NOMO-1 treated with DMSO at 0.1 percent for 48 hours (cell line): ENCODE measurements at regions not wholly inside any gene's neighbourhood (a gene's known extent, or its start where the extent isn't known, plus 50 kb on each side); places are given as distances from the start of the nearest gene placed in this dataset.
"Not testable (repeated sequence)": the region's sequence is repeated elsewhere in the genome, so short reads cannot be mapped to it uniquely, and the experiment has no call there.

Experiments used
- DNase-seq: peaks from one replicate; lab custom pipeline; 2025; ENCODE audit not compliant: unreplicated experiment; lab: John Stamatoyannopoulos, UW

DNA sequence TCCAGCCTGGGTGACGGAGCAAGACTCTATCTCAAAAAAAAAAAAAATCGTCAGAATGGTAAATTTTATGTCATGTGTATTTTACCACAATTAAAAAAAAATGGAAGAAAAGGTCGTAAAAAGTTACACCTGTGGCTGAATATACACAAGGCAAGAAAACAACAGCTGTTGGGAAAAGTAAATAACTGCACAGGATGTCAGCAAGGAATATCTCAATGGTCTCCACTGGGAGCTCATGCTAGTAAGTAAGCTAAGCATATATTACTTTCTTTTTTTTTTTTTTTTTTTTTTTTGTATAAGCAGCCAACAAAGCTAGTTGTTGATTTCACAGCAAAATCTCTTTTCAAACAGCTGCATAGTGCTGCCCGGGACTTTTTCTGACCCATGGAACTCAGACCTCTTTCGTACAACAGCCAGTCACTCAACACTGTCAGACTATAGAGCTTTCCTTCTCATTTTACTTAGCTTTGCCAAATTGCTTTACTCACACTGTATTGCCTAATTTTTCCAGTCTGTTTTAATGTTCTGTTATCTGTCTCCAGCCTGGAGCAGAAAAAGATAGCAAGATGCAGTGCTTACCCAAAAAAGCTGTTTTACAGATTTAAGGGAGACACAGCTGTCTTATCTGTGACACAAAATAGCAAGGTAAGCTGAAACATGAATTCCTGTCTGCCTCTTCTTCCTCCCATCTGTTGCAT lies 175.9 kb downstream of the ENC1 start:
- DNase-seq: no peak

DNA sequence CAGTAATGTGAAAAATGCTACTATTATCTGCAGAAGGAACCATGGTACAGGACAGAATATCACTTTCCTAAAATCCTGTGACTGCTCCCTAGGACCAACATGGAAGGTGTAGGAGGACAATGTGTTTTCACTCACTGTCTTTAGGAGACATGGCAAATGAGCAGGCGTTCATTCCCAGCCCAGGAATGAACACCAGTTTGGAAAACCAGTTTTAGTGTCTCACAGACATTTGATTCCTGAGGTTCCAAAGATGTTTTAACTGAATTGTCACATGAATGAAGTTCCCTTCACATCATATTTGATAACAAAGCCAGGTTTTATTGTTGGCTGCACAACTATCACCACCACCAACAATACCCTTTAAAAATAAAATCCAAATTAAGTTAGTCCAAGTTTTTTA lies 178.2 kb downstream of the ENC1 start:
- DNase-seq: no peak

- no peak for DNase-seq
Observed at GRCh38 chr5:74461251-74461650, 179.3 kb downstream of the ENC1 start.

DNA sequence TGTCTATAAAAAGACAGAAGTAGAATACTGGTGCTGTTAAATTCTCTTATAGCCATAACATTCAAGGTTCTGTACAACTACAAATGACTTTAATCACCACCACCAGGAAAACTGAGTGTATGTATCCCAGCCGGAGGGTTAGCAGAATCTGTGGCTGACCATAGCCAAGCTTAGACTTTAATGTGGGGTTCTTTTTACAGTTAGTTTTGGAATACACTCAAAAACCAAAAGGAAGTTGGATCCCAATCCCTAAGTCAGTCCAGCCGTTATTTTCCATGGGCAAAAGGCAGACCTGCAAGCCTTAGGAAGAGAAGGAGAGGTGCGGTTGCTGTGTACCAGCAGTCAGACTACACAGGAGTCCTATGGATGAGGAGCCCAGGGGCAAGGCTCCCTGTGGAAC lies 179.8 kb downstream of the ENC1 start:
- DNase-seq: no peak

- DNase-seq: no peak
Observed at GRCh38 chr5:74459984-74460383, 180.5 kb downstream of the ENC1 start.

GRCh38 chr5:74457876-74458275 lies 182.7 kb downstream of the ENC1 start:
- no peak for DNase-seq

DNA sequence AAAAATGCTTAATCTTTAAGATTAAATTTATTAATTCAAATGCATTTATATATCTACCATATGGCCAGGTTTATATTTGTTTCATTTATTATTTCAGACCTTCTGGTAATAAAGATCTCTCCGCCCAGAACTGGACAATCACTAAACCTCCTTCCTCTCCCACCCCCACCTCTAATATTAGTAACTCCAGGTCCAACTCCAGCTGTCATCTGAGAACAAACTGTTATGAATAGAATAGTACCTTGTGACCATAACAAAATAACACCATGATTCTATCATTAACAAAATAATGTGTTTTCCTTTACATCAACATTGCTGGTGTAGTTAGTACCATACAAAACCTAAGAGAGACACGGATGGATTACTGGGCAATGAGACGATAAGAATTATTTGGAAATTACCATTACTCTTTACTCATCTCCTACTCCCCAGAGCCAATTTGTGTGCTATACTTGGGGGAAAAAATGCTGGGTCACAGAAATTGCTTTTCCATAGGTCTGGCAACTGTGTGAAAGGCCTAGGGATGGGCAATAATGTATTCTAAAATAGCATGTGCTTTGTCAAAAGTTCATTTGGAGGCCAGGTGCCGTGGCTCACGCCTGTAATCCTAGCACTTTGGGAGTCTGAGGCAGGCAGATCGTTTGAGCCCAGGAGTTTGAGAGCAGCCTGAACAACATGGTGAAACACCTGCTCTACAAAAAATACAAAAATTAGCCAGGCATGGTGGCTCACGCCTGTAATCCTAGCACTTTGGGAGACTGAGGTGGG lies 186.1 kb downstream of the ENC1 start:
- DNase-seq: no peak

- DNase-seq: peak; percentile 72
Observed at GRCh38 chr5:74452856-74453255, 187.7 kb downstream of the ENC1 start.

GRCh38 chr5:74450095-74450494 lies 190.4 kb downstream of the ENC1 start:
- DNase-seq: no peak

GRCh38 chr5:74446725-74447241 lies 193.7 kb downstream of the ENC1 start:
- no peak for DNase-seq

DNA sequence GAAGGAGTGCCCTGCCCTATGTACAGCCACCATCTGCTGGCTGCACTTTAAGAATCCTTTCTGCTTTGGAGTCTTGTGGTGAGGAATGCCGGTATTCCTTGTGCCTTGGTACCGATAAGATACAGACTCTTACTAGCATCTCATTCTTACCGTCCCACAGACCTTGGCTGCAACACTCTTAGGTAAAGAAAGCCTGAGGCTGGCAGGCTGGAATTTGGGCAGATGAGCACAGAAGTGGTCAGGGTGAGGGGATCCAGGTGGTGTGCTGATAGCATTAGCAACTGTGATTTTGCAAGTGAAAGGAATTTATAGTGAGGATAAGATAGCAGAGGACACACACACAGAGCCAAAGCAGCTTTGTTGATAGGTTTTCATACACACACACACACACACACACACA lies 198.1 kb downstream of the ENC1 start:
- no peak for DNase-seq

GRCh38 chr5:74441616-74442015 lies 198.9 kb downstream of the ENC1 start:
- no peak for DNase-seq

GRCh38 chr5:74440341-74440740 lies 200.2 kb downstream of the ENC1 start:
- DNase-seq: no peak

GRCh38 chr5:74437870-74438269 lies 202.7 kb downstream of the ENC1 start:
- DNase-seq: not testable (repeated sequence)

- peak; percentile 83 for DNase-seq
Observed at GRCh38 chr5:74433896-74434829, 206.4 kb downstream of the ENC1 start.

- peak; percentile 92 for DNase-seq
Observed at GRCh38 chr5:74433255-74433895, 207.2 kb downstream of the ENC1 start.

DNA sequence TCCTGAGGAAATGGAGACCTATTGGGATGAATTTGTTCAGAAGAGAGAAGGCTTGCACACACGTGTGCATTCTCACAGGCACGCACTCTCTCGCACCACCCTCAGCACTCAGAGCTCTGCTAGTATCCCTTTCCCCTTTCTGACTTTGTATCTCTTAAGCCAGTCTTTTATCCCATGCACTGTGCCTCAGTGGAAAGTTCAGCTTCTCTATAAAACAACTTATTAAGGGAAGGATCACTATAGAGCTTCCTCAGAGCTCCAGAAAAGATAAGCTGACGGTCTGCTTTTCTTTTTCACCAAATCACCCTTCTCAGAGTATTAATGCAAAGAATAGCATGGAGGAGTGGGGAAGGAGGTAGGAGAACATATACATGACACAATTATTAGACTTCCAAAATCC lies 207.8 kb downstream of the ENC1 start:
- DNase-seq: no peak

GRCh38 chr5:74432216-74432615 lies 208.3 kb downstream of the ENC1 start:
- peak; percentile 16 for DNase-seq

DNA sequence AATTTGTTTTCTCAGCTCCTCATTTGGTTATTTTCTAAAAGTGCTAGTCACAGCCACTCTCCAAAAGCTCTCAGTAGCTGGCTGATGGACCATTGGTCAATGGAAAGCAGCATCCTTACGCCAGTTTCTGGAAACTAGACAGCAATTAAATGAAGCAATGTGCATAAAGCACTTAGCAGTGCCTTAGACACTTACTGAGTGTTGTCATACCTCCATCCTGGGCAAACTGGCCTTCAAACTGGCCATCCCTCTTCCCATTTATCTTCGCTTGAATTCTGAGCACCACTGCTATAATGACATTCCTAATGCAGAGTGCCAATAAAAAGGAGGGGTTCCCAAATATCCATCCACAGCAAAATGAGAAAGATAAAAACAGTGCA lies 209.2 kb downstream of the ENC1 start:
- no peak for DNase-seq

GRCh38 chr5:74430631-74431289 lies 209.8 kb downstream of the ENC1 start:
- no peak for DNase-seq
